Body of pancreas (tissue), 4 donors: ENCODE measurements at regions not wholly inside any gene's neighbourhood (a gene's known extent, or its start where the extent isn't known, plus 50 kb on each side); places are given as distances from the start of the nearest gene placed in this dataset.

Source experiments
- POLR2A ChIP-seq, 3 donors: fragments of 450-650 bp; IDR thresholded peaks; one replicate each; pipeline ENCODE4 v1.6.1; 2016; ENCODE audit warnings: antibody characterized with exemption in 3 of 3, mild to moderate bottlenecking in 2 of 3
- TF ChIP-seq, protein P1 (sequence below), 7 experiments: fragments of 450-650 bp in 4 of 7; fragments of 200-600 bp in 3 of 7; sonication (generic) in 3 of 7; IDR thresholded peaks; one replicate each; pipeline ENCODE4 v1.5.1; 2016 to 2019; ENCODE audit warnings: antibody characterized with exemption in 7 of 7

DNA sequence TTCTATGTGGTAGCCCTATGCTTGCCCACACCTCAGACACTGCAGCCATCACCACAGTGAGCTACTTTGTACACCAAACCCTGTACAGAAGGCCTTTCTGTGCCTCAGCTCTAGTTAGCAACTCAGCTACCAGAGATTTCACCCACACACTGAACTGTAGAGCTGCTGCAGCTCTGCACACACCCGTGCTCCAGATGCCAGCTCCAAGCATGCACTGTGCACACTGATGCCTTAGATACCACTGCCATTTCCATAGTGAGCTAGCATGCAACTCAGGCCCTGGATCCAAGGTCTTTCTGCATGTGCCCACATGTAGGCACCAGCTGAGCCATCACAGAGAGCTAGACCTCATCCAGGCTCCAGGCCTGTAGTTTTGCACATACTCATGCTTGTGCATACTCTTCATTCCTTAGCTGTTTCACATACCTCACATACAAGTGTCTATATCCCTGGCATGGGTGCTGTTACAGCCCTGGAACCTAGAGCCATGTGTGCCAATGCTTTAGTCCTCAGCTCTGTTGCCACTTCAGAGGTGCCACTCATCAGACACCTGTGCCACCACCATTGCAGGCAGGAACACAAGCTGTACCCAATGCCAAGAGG, 423.5 kb upstream of the NDST3 start:
- TF ChIP-seq, protein P1, sequence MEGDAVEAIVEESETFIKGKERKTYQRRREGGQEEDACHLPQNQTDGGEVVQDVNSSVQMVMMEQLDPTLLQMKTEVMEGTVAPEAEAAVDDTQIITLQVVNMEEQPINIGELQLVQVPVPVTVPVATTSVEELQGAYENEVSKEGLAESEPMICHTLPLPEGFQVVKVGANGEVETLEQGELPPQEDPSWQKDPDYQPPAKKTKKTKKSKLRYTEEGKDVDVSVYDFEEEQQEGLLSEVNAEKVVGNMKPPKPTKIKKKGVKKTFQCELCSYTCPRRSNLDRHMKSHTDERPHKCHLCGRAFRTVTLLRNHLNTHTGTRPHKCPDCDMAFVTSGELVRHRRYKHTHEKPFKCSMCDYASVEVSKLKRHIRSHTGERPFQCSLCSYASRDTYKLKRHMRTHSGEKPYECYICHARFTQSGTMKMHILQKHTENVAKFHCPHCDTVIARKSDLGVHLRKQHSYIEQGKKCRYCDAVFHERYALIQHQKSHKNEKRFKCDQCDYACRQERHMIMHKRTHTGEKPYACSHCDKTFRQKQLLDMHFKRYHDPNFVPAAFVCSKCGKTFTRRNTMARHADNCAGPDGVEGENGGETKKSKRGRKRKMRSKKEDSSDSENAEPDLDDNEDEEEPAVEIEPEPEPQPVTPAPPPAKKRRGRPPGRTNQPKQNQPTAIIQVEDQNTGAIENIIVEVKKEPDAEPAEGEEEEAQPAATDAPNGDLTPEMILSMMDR (IDR thresholded peaks at IDR 0.05) = no peak
- no peak for TF ChIP-seq POLR2A (IDR thresholded peaks at IDR 0.05)
